IMR-90 (cell line): ENCODE measurements at regions not wholly inside any gene's neighbourhood (a gene's known extent, or its start where the extent isn't known, plus 50 kb on each side); places are given as distances from the start of the nearest gene placed in this dataset.

Experiments
- ATAC-seq: fragments of 200-7000 bp; cut with Tn5 transposase; 2 replicates; pipeline ENCODE4 v1.9.1; 2020; ENCODE audit warnings: low read depth, mild to moderate bottlenecking, moderate library complexity
- BruUV-seq: library from RNA; stranded (reverse); fragments of 400-500 nt; replicated peaks from 2 replicates; lab custom pipeline; 2021; lab: Mats Ljungman, UMichigan
- CTCF ChIA-PET: fragments of 300-600 bp; formaldehyde crosslinking; extraction: SDS; loops from one replicate; lab custom pipeline; 2021; ENCODE audit warnings: antibody characterized with exemption; lab: Yijun Ruan, JAX
- POLR2A ChIA-PET: fragments of 300-600 bp; sonication (Branson Sonifier 250); formaldehyde crosslinking; loops from one replicate; lab custom pipeline; 2022; ENCODE audit warnings: antibody characterized with exemption; ENCODE audit not compliant: unreplicated experiment; lab: Charles Lee
- DNase-seq: peaks from one replicate; pipeline ENCODE4 v3.0.0; 2013
- H2AFZ ChIP-seq: replicated peaks from 2 replicates; pipeline ENCODE3; 2013; ENCODE audit warnings: low read length, mild to moderate bottlenecking; ENCODE audit not compliant: poor library complexity
- H2AK5ac ChIP-seq: 2 replicates; pipeline ENCODE4 v1.6.1; 2013; ENCODE audit warnings: low read depth, low read length, inconsistent platforms
- H2AK9ac ChIP-seq: replicated peaks from 2 replicates; pipeline ENCODE3; 2013; ENCODE audit warnings: mild to moderate bottlenecking, low read depth, low read length, moderate library complexity; ENCODE audit not compliant: poor library complexity
- H2BK120ac ChIP-seq: 2 replicates; pipeline ENCODE4 v1.6.1; 2013; ENCODE audit warnings: low read depth, low read length, inconsistent platforms
- H2BK15ac ChIP-seq: 3 replicates; pipeline ENCODE4 v1.6.1; 2013; ENCODE audit warnings: low read depth, low read length, inconsistent platforms
- H2BK20ac ChIP-seq: 2 replicates; pipeline ENCODE4 v1.6.1; 2013; ENCODE audit warnings: low read depth, mild to moderate bottlenecking, inconsistent platforms, low read length, moderate library complexity
- H2BK5ac ChIP-seq: 2 replicates; pipeline ENCODE4 v1.6.1; 2013; ENCODE audit warnings: mild to moderate bottlenecking, low read depth, low read length, inconsistent platforms; ENCODE audit not compliant: poor library complexity, severe bottlenecking
- H3K14ac ChIP-seq: replicated peaks from 2 replicates; pipeline ENCODE4 v1.6.1; 2013; ENCODE audit warnings: low read depth, low read length, inconsistent platforms
- H3K18ac ChIP-seq: 2 replicates; pipeline ENCODE4 v1.6.1; 2013; ENCODE audit warnings: low read depth, low read length, control low read depth
- H3K23ac ChIP-seq: 2 replicates; pipeline ENCODE4 v1.6.1; 2013; ENCODE audit warnings: low read depth, low read length, inconsistent platforms
- H3K27ac ChIP-seq: 2 replicates; pipeline ENCODE4 v1.5.1; 2013; ENCODE audit warnings: mild to moderate bottlenecking, control low read depth, low read length; ENCODE audit not compliant: insufficient read depth
- H3K27me3 ChIP-seq: 2 replicates; pipeline ENCODE4 v1.6.1; 2013; ENCODE audit warnings: low read length; ENCODE audit not compliant: control insufficient read depth, insufficient read depth
- H3K36me3 ChIP-seq: 2 replicates; pipeline ENCODE4 v1.6.1; 2013; ENCODE audit warnings: low read length, mixed read lengths; ENCODE audit not compliant: control insufficient read depth, insufficient read depth
- H3K4ac ChIP-seq: 2 replicates; pipeline ENCODE4 v1.6.1; 2013; ENCODE audit warnings: low read depth, low read length, inconsistent platforms
- H3K4me1 ChIP-seq: 2 replicates; pipeline ENCODE4 v1.6.1; 2013; ENCODE audit warnings: low read length, mixed read lengths; ENCODE audit not compliant: control insufficient read depth, insufficient read depth
- H3K4me2 ChIP-seq: 2 replicates; pipeline ENCODE4 v1.6.1; 2013; ENCODE audit warnings: low read depth, mild to moderate bottlenecking, control low read depth, low read length, moderate library complexity
- H3K4me3 ChIP-seq: 2 replicates; pipeline ENCODE4 v1.5.1; 2013; ENCODE audit warnings: low read depth, mild to moderate bottlenecking, control low read depth, low read length, moderate library complexity; ENCODE audit not compliant: insufficient read depth
- H3K56ac ChIP-seq: 2 replicates; pipeline ENCODE4 v1.6.1; 2013; ENCODE audit warnings: low read length, inconsistent platforms; ENCODE audit not compliant: insufficient read depth; ENCODE audit errors: extremely low read depth
- H3K79me1 ChIP-seq, 2 experiments: 2 replicates each; pipeline ENCODE4 v1.6.1; 2013; ENCODE audit warnings: low read length in 2 of 2, inconsistent platforms in 1 of 2, low read depth in 1 of 2
- H3K9ac ChIP-seq: 2 replicates; pipeline ENCODE4 v1.6.1; 2013; ENCODE audit warnings: low read depth, low read length, control low read depth
- H3K9me1 ChIP-seq: 2 replicates; pipeline ENCODE4 v1.6.1; 2013; ENCODE audit warnings: low read length, inconsistent platforms; ENCODE audit not compliant: insufficient read depth
- H3K9me3 ChIP-seq: 2 replicates; pipeline ENCODE4 v1.6.1; 2013; ENCODE audit warnings: low read length; ENCODE audit not compliant: control insufficient read depth, insufficient read depth
- H4K20me1 ChIP-seq: 2 replicates; pipeline ENCODE4 v1.6.1; 2013; ENCODE audit warnings: low read length, inconsistent platforms; ENCODE audit not compliant: insufficient read depth
- H4K5ac ChIP-seq: 2 replicates; pipeline ENCODE4 v1.6.1; 2013; ENCODE audit warnings: mild to moderate bottlenecking, low read depth, low read length, control low read depth
- H4K8ac ChIP-seq, 2 experiments: 2 replicates each; pipeline ENCODE4 v1.6.1; 2013; ENCODE audit warnings: low read depth in 2 of 2, low read length in 2 of 2, control low read depth in 1 of 2, inconsistent platforms in 1 of 2
- H4K91ac ChIP-seq: 2 replicates; pipeline ENCODE4 v1.6.1; 2013; ENCODE audit warnings: low read depth, low read length, inconsistent platforms; ENCODE audit not compliant: insufficient read depth
- CTCF ChIP-seq: conservative IDR thresholded peaks from 2 replicates; pipeline ENCODE4 v1.5.1; 2012; ENCODE audit warnings: mild to moderate bottlenecking, low read depth, low read length, improper control_type of control experiment
- FOS ChIP-seq: fragments of 150-350 bp; IDR thresholded peaks from 2 replicates; pipeline ENCODE4 v1.6.1; 2016; ENCODE audit warnings: low read depth, low read length
- MAFK ChIP-seq: IDR thresholded peaks from 2 replicates; pipeline ENCODE4 v1.6.1; 2012; ENCODE audit warnings: low read depth, low read length, improper control_type of control experiment
- MXI1 ChIP-seq: IDR thresholded peaks from 2 replicates; pipeline ENCODE4 v1.6.1; 2012; ENCODE audit warnings: low read depth, mild to moderate bottlenecking, low read length, moderate library complexity, borderline replicate concordance
- NFE2L2 ChIP-seq: fragments of 150-350 bp; IDR thresholded peaks from 2 replicates; pipeline ENCODE4 v1.6.1; 2016; ENCODE audit warnings: low read depth, mild to moderate bottlenecking, low read length
- POLR2A ChIP-seq: IDR thresholded peaks from 2 replicates; pipeline ENCODE4 v1.6.1; 2012; ENCODE audit warnings: mild to moderate bottlenecking, low read depth, low read length
- RCOR1 ChIP-seq: IDR thresholded peaks from 2 replicates; pipeline ENCODE4 v1.6.1; 2012; ENCODE audit warnings: mild to moderate bottlenecking, low read length, improper control_type of control experiment; ENCODE audit not compliant: insufficient replicate concordance
- RFX5 ChIP-seq: IDR thresholded peaks from 2 replicates; pipeline ENCODE4 v1.8.0; 2012; ENCODE audit warnings: low read depth, mild to moderate bottlenecking, low read length, moderate library complexity
- WGBS, 2 experiments: methylation state at CpG; one replicate each; pipeline versions ENCODE4 v1.1.5 to v1.1.7; 2013; ENCODE audit warnings: missing lambda C conversion rate in 2 of 2; ENCODE audit not compliant: insufficient read length in 1 of 2; ENCODE audit errors: extremely low coverage in 2 of 2; 5-methylcytosine and 5-hydroxymethylcytosine counted together
- dilution Hi-C: fragments of 300-500 bp; cut with HindIII; formaldehyde crosslinking; loops from one replicate; pipeline ENCODE4 v1.14.3; 2018; ENCODE audit warnings: low sequenced_read_pairs; ENCODE audit not compliant: unreplicated experiment
- in situ Hi-C: fragments of 300-500 bp; cut with MboI; formaldehyde crosslinking; loops from 3 replicates; pipeline ENCODE4 v1.14.3; 2019; ENCODE audit warnings: low sequenced_read_pairs, inconsistent platforms, mixed read lengths
- intact Hi-C: fragments of 100-400 bp; cut with micrococcal nuclease; formaldehyde crosslinking; loops from 2 replicates; pipeline ENCODE4 v1.10.0; 2022

- no peak overlapping the region for H3K23ac ChIP-seq
- no peaks in the 10 kb centered on the region for H3K27me3 ChIP-seq
- no peak overlapping the region for H3K18ac ChIP-seq
- no peak for TF ChIP-seq MXI1
- TF ChIP-seq CTCF: no peak
- TF ChIP-seq RCOR1: no peak
- no peak for TF ChIP-seq RFX5
- no peak for TF ChIP-seq MAFK
- TF ChIP-seq NFE2L2: no peak
- no peak for TF ChIP-seq FOS
- TF ChIP-seq POLR2A: no peak
- in situ Hi-C loops: no loop called here
- dilution Hi-C loops: no loop called here
- no peak overlapping the region for H4K5ac ChIP-seq
- intact Hi-C loops: no loop called here
- ChIA-PET POLR2A (no interaction called here), CTCF (no interaction called here)
- no peak overlapping the region for H3K27ac ChIP-seq
- no peaks in the 10 kb centered on the region for H3K9me3 ChIP-seq
- no peak overlapping the region for H2BK5ac ChIP-seq
- H2BK15ac ChIP-seq: no peak overlapping the region
- H3K9me1 ChIP-seq: no peaks in the 10 kb centered on the region; the same call in 1 of the 2 replicates
- H4K91ac ChIP-seq: no peak overlapping the region
- no peak overlapping the region for H2BK20ac ChIP-seq
- no CpG with 5 or more reads among the region's 9 CpGs for WGBS, 2 experiments
- no peak overlapping the region for H2AK5ac ChIP-seq
- BruUV-seq: no TSS peak
- H3K36me3 ChIP-seq: peaks cover 13% of the 10 kb centered on the region
- H2AK9ac ChIP-seq: no peak overlapping the region
- peaks cover 2% of the 10 kb centered on the region; the same call in 1 of the 2 replicates for H3K4me1 ChIP-seq
- H4K8ac ChIP-seq: no peak overlapping the region
- H3K79me1 ChIP-seq: no peaks in the 10 kb centered on the region
- no peaks in the 10 kb centered on the region for H4K20me1 ChIP-seq
- ATAC-seq (no peak), DNase-seq (no peak)
- no peak overlapping the region for H3K4ac ChIP-seq
- H2BK120ac ChIP-seq: no peak overlapping the region
- H3K4me3 ChIP-seq: no peak overlapping the region
- no peak overlapping the region for H3K4me2 ChIP-seq
- H2AFZ ChIP-seq: no peak overlapping the region
- no peak overlapping the region for H3K9ac ChIP-seq
- no peak overlapping the region for H3K14ac ChIP-seq
- H3K56ac ChIP-seq: no peak overlapping the region
Measured at GRCh38 chr4:125481334-125482045, 166.7 kb downstream of the FAT4 start.
